ENCODE measurements at regions not wholly inside any gene's neighbourhood (a gene's known extent, or its start where the extent isn't known, plus 50 kb on each side); places are given as distances from the start of the nearest gene placed in this dataset.
"Not testable (repeated sequence)": the region's sequence is repeated elsewhere in the genome, so short reads cannot be mapped to it uniquely, and the experiment has no call there.

DNA sequence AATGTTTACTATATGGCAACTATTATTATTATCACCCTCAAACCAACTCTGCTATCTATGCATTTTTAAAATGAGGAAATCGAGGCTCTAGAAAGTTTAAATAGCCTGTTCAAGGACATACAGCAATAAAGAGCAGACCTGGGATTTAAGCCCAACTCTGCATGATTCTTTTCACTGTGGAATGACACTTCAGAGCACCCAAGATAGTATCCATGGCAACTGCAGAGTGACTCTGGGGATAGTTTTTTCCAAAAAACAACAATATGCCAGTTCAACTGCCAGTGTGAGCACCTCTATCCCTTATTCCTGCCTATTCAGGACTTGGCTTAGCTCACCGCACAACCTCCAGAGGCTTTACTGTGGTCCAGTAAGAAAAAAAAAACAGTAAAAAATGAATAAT lies 293.9 kb downstream of the BRINP2 start:
- no peak for DNase-seq

DNA sequence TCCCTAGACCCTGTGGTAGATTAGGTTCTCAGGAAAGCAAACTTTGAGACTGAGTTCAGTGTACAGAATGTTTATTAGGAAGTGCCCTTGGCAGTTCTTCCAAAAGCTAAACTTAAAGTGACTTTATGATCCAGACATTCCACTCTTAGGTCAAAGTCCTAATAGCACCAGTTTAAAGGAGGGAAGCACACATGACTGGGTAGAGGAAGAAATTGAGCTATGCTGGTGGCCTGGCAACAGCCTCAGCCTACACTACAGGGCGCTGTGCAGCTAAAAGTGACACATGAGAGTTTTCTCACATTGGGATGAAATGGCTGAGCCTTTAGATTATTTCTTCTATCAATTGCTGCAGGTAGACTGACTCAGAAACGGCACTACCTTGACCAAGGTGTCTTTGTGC lies 280.4 kb downstream of the BRINP2 start:
- DNase-seq, result no peak

DNA sequence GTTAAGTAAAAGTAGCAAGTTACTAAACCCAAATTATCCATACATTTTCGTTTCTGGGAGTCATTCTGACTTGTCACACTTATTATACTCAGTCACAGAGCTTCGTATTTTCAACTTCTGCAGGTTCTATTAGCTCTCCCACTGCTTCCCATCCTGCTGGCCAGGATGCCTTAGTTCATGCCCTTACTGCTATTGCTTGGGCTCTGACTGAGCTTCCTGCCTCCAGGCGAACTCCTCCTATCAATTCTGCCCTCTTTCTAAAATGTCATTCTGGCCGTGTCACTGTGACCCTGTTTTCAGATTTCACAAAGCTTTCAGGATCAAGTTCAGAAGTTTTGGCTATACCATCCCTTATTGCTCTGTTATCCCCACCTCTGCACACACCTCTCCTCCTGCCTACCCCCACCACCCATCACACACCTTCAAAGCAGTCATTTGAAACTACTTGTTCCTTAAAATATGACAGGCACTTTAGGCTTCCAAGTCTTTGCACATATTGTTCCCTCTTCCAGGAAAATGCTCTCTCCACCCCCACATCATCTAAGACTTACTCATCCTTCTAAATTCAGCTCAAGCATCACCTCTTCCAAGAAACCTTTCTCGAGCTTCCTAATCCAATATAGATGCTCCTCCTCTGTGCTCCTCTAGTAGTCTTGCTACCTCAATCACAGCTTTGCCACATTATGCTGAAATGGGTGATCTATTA lies 278.0 kb downstream of the BRINP2 start:
- DNase-seq, result no peak

DNA sequence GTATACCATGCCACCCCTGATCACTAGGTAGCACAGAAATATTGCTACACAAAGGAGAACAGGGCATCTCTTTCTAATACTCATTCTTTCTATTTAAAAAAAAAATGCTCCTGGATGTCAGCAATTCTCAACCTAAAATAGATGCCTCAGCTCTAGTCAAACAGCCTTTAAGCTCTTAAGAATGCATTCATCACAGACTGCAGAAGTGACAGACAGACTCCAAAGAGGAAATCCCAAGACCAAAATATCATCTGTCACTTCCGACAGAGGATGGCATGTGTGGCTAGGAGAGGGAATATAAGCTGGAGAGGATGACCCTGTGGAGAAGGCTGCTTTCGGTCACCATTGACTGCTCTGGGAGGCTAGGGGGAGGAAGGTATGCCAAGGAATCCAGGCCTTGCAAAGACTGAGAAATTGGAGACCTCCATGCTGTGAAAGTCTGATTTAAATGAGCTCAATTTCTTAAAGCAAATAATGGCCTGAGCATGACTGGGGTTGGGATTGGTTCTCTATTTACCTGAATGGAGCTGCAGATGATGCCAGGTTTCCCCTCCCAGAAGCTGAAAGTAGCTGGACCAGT lies 277.4 kb downstream of the BRINP2 start:
- no peak for DNase-seq

DNA sequence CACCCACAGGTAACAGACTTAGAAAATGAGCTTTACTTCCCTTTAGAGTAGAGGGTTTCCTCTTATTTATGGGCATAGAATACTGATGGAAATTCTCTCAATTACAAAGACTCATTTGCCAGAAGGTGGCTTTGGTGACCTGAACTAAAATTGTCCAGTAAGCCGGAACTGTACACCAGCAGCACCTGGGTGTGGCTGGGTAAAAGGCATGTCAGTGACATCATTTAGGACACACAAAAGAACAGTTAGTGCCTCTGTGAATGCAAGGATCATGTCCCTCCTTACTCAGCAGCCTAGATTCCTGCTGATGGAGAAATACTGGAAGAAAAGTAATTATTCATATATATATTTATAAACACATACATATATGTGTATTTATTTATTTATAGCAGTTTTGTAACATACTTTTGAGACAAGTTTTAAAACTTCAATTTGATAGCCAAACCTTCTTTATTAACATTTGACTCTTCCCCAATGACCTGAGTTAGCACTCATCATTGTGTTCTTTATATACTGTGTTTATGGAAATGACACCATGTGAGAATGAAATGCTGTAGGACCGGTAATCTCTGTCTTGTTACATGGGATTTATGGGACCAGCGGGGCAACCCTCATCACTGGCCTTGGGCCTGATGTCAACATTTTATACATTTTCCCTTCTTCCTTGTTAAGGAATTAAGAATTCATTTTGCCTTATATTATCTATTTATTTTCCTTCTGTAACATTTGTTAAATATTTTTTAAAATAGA lies 274.4 kb downstream of the BRINP2 start:
- no peak for DNase-seq

DNA sequence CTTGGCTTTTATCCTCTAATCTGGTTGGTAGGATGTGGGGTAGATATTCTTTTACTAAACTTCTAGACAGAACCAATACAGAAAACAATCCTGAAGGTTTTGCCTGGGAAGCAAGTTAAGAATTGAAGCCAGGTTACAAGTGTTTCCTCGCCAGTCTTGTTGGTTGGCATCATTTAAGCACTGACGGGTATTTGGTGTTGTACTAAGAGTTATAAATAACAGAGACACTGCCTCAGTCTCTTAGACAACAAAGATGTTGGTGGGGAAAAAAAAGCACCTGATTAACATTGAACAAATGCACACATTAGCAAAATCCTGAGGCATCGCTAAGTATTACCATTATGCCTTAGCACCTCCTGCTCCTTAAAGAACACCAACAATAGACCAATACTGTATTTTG lies 272.2 kb downstream of the BRINP2 start:
- no peak for DNase-seq

DNA sequence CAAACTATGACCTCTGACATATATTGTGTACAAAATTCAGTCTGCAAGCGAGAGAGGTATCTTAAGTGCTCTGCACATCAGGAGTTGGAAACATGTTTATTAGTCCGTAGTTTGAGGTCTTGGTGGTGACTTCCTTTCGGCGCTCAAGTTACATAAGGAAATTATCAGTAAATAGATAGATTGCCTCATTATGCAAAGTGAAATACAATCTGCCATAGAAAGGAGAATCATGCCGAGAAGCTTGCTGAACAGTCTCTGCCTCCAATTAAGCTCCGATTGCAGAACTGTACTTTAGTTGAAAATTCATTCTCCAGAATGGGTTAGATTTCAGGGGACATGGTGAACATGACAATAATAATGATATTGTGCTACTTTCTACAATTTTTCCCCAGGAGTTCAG lies 271.8 kb downstream of the BRINP2 start:
- no peak for DNase-seq

DNA sequence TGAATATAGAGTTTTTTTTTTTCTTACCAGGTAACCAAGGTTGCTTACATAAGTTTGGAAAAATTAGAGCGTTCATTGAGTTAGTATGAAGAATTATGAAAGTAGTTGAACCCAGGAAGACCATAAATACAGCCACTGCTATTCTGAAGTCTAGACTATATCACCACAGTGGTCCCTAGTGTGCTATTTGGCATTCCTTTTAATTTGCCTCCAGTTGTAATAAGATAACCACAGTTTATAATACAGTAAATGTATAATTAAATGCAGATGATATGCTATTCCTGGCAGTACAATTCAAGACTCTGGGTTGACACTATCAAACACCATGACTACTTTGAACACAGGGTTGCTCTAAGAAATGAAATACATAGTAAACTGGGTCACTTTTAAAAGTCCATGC lies 270.5 kb downstream of the BRINP2 start:
- no peak for DNase-seq

DNA sequence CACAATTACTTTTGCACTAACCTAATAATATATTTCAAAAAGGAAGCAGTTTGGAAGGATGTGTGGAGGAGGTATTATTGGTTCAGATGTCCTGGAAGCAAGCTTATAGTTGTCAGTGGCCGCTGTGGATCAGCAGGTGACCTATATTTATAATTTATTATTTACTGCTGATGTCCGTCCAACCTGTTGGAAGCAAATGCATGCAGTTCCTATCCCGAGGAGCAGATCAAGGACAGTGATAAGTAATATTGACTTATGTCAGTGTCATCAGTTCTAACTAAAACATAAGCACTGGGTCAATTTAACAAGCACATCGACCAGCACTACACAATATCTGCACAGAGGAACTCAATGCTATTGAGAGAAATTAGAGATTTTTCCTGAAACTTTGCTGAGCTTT lies 270.1 kb downstream of the BRINP2 start:
- no peak for DNase-seq

DNA sequence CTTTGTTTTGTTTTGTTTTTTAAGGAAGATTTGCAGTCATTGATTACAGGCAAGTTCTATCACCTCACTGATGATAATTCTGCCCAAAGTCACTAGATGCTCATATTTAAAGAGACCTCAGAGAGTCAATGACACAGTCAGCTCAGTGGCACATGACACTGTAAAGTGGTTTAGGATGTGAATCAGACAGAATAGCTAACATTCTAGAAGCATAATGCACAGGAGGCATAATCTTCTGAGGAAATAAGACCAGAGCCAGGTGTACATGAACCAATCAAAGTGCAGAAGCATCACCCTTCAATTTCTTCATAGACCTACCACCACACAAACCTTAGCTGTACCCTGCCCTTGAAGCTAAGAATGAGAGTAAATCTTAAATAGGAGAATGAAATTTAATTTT lies 268.5 kb downstream of the BRINP2 start:
- DNase-seq, result no peak

DNA sequence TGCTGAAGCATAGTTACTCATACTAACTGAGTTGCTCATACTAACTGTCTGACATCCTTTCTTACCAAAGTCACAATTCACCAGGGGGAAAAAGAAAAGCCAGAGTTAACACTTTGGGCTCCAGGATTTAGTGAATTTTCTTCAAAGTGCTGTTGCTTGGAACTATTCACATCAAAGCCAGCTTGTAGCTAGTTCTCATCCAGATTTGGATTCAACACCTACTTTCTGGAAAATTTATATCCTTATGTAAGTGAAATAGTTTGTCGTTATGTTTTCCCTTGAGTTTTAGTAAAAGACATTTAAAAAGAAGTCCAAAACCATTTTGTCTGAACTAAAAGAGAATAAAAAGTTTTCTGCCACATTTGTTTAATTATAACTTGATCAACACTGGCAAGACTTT lies 264.6 kb downstream of the BRINP2 start:
- DNase-seq, result no peak

DNA sequence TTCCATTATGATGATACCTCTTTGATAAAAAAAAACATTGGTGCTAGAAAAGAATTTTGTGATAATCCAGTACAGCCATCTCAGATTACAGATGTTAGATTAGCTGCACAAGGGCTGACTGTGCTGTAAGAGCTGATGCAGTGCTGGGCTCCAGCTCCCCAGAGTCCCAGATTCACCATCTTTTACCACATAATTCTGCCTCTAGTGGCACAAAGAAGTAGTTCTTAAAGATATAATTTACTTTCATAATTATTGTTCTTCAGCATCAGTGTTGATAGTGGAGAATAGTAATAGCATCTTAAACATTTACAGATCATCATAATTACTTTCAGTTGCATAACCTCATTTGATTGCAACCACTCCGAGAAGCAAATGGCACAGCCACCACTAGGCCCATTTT lies 262.1 kb downstream of the BRINP2 start:
- DNase-seq, result no peak

DNA sequence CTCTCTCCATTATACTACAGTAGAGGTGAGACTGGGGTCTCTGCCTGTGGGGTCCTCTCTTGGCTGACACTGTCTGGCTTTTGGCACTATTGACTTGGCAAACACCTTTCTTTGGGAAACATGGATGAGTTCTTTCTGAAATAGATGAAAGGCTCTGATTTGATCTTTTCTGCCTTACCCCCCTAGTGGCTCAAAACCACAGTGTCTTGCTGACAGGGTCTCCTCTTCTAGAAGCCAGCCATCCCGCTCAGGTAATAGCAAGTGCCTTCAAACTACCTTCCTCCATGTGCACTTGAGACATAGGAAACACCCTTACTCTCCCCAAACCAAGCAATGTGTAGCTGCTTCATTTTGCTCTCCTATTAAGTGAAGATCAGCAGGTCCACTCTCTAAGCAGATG lies 260.4 kb downstream of the BRINP2 start:
- DNase-seq, result no peak

DNA sequence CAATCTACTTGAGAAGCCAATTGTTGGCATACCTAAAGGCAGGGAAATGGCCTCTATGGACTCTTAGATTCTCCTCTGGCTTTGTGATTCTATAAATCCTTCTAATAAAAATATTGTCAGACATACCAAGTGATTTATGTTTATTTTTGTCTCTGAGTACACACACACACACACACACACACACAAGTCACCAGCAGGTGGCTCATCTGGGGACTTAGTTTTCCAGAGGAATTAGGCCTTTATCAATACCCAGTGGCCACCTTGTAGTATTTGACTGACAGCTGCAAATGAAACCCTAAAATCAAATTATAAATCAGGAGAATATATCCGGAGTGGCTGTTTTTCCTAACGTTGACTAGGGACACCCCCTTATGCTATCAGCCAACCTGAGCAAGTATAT lies 258.5 kb downstream of the BRINP2 start:
- DNase-seq, result no peak

DNA sequence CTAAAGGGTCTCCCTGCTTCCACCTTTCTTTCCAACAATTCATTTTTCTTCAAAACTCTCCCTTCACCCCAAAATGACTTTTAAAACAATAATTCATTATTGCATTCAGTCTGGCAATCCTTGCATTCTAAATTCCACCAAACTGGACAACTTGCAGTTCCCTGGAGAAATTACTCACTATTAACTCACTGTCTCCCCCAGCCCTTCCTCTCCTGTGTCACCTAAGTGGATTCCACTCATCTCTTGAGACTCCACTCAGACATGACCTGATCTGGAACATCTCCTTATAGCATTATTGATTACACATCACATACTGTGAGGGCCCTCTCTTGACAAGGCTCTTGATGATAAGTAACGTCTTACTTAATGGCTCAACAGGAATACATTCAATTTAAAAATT lies 257.1 kb downstream of the BRINP2 start:
- no peak for DNase-seq

DNA sequence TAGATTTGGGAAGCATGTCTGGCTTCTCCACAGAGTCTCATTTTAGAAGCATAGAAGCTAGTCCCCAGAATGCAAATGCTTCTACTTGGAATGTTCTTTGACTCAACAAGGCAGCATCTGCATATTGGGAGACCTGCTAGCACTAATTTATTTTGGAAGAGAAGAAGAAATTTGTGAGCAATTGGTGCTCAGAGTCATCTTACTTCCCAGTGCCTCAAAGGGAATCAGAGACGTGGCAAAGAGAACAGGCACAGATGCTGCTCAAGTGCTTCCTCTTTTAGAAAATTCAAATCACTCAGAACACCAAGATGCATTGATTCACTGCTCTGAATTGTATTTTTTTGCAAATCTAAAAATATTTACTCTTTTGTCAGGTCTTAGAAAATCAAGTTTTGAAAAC lies 255.7 kb downstream of the BRINP2 start:
- no peak for DNase-seq

DNA sequence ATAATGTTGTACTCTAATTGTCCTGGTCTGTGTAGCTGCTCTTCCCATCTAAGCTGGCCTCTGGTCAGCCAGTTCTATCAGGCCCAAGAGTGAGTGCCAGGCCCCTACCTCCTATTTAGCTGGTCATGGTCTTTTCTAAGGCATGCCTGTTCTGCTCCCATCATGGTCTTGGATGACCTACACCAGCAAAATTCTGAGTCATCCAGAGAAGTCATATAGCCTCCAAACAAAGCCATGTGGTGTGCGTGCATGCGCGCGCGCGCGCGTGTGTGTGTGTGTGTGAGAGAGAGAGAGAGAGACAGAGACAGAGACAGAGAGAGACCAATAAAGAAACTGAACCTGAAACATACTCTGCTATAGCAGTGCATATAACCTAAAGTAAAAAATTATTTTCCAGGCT lies 254.4 kb downstream of the BRINP2 start:
- no peak for DNase-seq

DNA sequence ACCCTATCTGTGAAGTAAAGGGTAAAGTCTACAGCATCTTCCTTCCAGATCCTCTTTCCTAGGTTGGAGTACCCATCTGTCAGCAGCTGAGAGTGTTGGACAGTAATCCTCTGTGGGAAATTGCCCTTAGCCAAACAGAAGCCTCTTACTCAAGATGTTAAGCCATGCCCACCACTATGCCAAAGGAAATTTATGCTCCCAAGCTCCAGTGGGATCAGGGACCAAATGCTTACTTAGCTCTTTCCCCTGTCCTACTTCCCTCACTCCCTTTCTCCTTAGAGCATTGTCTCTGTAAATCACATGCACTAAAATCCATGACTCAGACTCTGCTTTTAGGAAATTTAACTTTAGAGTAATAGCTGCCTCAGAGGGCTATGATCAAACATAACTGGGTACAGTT lies 254.0 kb downstream of the BRINP2 start:
- DNase-seq, result no peak

DNA sequence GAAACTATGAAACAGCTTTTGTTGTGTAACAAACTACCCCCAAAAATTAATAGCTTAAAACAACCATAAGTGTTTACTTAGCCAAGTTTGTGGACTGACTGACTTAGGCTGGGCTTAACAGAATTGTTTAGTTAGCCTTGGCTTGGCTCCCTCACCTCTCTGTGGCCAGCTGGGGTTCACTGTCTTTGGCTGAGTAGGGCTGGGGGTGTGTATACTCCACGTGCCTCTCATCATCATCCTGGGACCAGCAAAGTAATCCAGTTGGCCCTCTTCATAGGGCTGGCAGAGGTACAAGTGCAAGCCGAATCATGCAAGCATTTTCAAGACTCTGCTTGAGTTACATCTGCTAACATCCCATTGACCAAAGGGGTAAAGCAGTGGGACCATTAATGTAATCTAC lies 252.3 kb downstream of the BRINP2 start:
- no peak for DNase-seq

DNA sequence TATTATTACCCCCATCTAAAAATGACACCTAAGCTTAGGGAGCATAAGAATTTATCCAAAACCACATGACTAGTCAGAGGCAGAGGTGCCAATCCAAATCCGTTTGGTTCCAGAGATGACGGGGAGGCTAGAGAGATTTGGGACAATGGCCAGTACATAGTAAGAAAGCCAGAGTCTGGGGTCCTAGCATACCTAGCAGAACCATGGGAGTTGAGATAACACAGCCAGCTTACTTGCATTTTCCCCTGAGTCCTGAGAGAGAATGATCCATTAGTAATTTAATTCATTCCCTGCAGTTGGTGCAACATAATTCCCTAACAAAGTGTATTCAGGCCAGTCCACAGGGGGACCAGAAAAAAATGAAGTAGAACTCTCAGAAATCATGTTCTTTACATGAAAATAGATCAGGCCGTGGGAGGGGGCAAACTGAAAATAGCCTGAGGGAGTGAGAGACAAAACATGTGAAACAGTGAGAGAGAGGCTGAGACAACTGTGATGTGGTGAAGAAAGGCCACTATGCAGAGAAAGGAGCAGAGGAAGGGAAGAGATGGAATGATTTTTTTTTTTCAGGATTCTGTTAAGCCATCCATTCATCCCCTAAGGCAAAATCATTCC lies 243.3 kb downstream of the BRINP2 start:
- DNase-seq, result peak; percentile 24

DNA sequence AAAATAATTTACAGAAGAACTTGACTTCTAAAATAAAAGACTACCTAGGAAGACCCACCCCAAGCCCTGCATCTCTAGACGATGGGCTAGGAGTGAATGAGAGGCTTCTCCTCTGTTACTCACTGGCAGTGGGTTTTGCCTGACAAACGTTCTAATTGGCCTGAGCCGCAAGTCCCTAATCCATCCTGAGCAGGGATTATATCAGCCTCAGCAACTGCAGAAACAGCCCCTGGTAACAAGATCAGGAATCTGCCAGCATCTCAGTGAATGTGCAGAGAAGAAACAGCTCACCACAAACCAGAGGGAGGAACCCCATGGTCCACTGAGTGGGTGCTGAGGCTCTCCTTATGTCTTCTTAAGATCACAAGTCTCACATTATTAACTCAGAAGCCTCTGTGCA lies 240.6 kb downstream of the BRINP2 start:
- DNase-seq, result peak; percentile 29

DNA sequence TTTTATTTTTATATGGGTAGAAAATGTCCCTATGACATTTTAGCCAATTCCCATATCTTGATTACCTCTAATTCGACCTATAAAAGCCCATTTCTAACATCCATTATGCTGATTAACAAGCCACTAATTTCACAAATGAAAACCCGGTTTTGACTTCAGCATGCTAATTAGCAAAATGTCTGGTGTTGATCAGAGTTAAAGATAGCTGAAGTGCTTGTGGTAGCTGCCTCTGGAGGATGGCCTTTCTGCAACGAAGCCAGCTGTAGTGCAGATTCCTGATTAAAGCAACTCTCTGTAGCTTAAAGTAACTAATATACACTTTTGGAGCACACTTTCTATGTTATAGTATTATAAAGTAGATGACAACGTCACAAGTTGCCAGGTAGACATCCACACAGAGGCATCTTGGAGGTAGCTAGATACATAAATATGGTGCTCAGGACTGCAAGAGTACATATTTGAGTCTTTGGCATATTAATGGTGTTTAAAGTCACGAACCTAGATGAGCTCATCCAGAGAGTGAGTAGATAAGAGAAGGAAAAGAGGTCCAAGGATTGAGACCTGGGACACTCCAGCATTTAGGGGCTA lies 239.5 kb downstream of the BRINP2 start:
- no peak for DNase-seq

DNA sequence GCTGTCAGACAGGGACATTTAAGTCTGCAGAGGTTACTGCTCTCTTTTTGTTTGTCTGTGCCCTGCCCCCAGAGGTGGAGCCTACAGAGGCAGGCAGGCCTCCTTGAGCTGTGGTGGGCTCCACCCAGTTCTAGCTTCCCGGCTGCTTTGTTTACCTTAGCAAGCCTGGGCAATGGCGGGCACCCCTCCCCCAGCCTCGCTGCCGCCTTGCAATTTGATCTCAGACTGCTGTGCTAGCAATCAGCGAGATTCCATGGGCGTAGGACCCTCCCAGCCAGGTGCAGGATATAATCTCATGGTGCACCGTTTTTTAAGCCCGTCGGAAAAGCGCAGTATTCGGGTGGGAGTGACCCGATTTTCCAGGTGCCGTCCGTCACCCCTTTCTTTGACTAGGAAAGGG lies 235.6 kb downstream of the BRINP2 start:
- DNase-seq, result not testable (repeated sequence)

DNA sequence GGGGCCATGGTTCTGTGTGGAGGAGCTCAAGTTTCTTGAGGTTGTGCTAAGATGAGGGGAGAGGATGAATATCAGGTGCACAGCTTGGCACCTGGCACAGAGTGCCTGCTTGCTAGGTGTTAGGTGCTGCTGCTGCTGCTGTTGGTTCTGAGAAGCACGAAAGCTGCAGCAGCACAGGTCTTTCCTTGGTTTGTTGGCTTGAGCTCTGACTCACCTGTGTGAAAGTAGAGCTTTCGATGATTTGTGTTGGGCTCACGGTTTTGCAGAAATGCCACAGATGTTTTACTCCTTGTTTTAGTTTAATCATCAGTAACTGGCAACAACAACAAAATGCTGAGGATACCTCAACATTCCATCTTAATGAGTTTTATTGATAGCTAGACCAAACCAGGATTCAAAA lies 221.6 kb downstream of the BRINP2 start:
- DNase-seq, result no peak

Data from retina (tissue), 1 donor.